PFSK-1 (cell line): ENCODE measurements at regions not wholly inside any gene's neighbourhood (a gene's known extent, or its start where the extent isn't known, plus 50 kb on each side); places are given as distances from the start of the nearest gene placed in this dataset.

Source experiments
- FOXP2 ChIP-seq: optimal IDR thresholded peaks from 2 replicates; pipeline ENCODE3; 2011; ENCODE audit warnings: borderline replicate concordance, control low read depth, inconsistent platforms; ENCODE audit not compliant: insufficient read depth; ENCODE audit errors: extremely low read length, extremely low read depth
- POLR2AphosphoS5 ChIP-seq: IDR thresholded peaks from 2 replicates; pipeline ENCODE4 v1.6.1; 2012; ENCODE audit warnings: low read depth, mild to moderate bottlenecking, control low read depth, low read length, moderate library complexity
- REST ChIP-seq, 2 experiments: IDR thresholded peaks; 2 replicates each; pipeline versions ENCODE4 v1.6.1 to v1.8.0; 2011 to 2012; ENCODE audit warnings: low read depth in 2 of 2, low read length in 2 of 2, control low read depth in 1 of 2, inconsistent platforms in 1 of 2, mild to moderate bottlenecking in 1 of 2, moderate library complexity in 1 of 2; ENCODE audit not compliant: insufficient read depth in 1 of 2
- SIN3A ChIP-seq: IDR thresholded peaks from 2 replicates; pipeline ENCODE4 v1.6.1; 2012; ENCODE audit warnings: mild to moderate bottlenecking, low read length, moderate library complexity, borderline replicate concordance; ENCODE audit not compliant: insufficient read depth
- TAF1 ChIP-seq: IDR thresholded peaks from 2 replicates; pipeline ENCODE4 v1.6.1; 2012; ENCODE audit warnings: low read length, control low read depth, borderline replicate concordance; ENCODE audit not compliant: insufficient read depth

DNA sequence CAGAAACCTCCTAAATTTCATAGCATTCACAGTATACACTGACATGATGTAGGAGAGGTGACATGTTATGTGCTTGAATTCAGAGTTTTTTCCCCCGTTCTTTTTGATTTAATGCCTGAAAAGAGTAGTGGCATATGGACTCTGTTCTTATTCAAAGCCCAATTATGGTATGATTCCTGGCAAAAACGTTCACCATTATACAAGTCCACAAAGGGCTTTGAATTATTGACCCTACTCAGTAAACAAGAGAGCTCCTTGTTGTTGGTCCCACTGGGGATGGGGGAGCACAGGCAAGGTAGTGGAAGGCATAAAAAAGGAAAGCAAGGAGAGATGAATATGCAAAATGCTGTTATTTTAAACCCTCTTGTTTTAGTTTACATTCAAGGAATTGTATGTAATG is 136.0 kb upstream of the AHI1 start:
- TF ChIP-seq TAF1 (no peak), POLR2AphosphoS5 (no peak), SIN3A (no peak), REST (IDR thresholded peaks at IDR 0.05; ENCODE audit: insufficient read depth in 1 of 2, low read depth in 2 of 2, low read length in 2 of 2) (no peak), FOXP2 (no peak)
